RPMI7951 (cell line): ENCODE measurements at regions not wholly inside any gene's neighbourhood (a gene's known extent, or its start where the extent isn't known, plus 50 kb on each side); places are given as distances from the start of the nearest gene placed in this dataset.

Experiments used
- DNase-seq: peaks from one replicate; pipeline ENCODE4 v3.0.0-alpha.2; 2012; ENCODE audit warnings: low read depth

GRCh38 chr18:76573325-76574025, 78.4 kb upstream of the ZNF516 start:
- peak; percentile 60 for DNase-seq

GRCh38 chr18:76572518-76573247, 77.6 kb upstream of the ZNF516 start:
- DNase-seq = no peak

GRCh38 chr18:76571689-76572088, 76.6 kb upstream of the ZNF516 start:
- DNase-seq = no peak

GRCh38 chr18:76570856-76571255, 75.8 kb upstream of the ZNF516 start:
- DNase-seq = no peak

GRCh38 chr18:76569644-76570419, 74.8 kb upstream of the ZNF516 start:
- DNase-seq = no peak

- DNase-seq = no peak
Observed at GRCh38 chr18:76568731-76569130, 73.7 kb upstream of the ZNF516 start.

- DNase-seq = no peak
Observed at GRCh38 chr18:76567835-76568445, 72.9 kb upstream of the ZNF516 start.

- no peak for DNase-seq
Observed at GRCh38 chr18:76566987-76567386, 71.9 kb upstream of the ZNF516 start.

- peak; percentile 91 for DNase-seq
Observed at GRCh38 chr18:76565238-76566173, 70.5 kb upstream of the ZNF516 start.

GRCh38 chr18:76564655-76565237, 69.7 kb upstream of the ZNF516 start:
- peak; percentile 12 for DNase-seq

- peak; percentile 53 for DNase-seq
Observed at GRCh38 chr18:76564117-76564516, 69.1 kb upstream of the ZNF516 start.

GRCh38 chr18:76562286-76563122, 67.5 kb upstream of the ZNF516 start:
- no peak for DNase-seq

- peak; percentile 28 for DNase-seq
Observed at GRCh38 chr18:76558881-76559667, 64.0 kb upstream of the ZNF516 start.

GRCh38 chr18:76557026-76557575, 62.1 kb upstream of the ZNF516 start:
- no peak for DNase-seq

- no peak for DNase-seq
Observed at GRCh38 chr18:76554547-76555222, 59.6 kb upstream of the ZNF516 start.

- DNase-seq = no peak
Observed at GRCh38 chr18:76553715-76554546, 58.9 kb upstream of the ZNF516 start.

- DNase-seq = no peak
Observed at GRCh38 chr18:76548541-76548940, 53.5 kb upstream of the ZNF516 start.
